Lung (tissue), 11 donors: ENCODE measurements at regions not wholly inside any gene's neighbourhood (a gene's known extent, or its start where the extent isn't known, plus 50 kb on each side); places are given as distances from the start of the nearest gene placed in this dataset.
A peak's percentile ranks its signal among the peaks of the same experiment; 100 is the strongest.

Experiments
- ATAC-seq: fragments of 200-7000 bp; cut with Tn5 transposase; one replicate; pipeline ENCODE4 v1.9.1; 2020; ENCODE audit warnings: moderate number of reproducible peaks; ENCODE audit not compliant: insufficient read depth, low FRiP score
- DNase-seq, 3 donors: peaks; one replicate each; pipeline ENCODE4 v3.0.0-alpha.2; 2013 to 2017
- H3K27ac ChIP-seq, 2 donors: one replicate each; pipeline ENCODE4 v1.5.1; 2013; ENCODE audit warnings: mild to moderate bottlenecking in 2 of 2, moderate library complexity in 2 of 2, control low read depth in 1 of 2, inconsistent platforms in 1 of 2, low read depth in 1 of 2, low read length in 1 of 2
- H3K27me3 ChIP-seq, 3 donors: one replicate each; pipeline ENCODE4 v1.5.1; 2013; ENCODE audit warnings: low read length in 2 of 3; ENCODE audit not compliant: control insufficient read depth in 3 of 3, insufficient read depth in 3 of 3
- H3K36me3 ChIP-seq, 4 donors: one replicate each; pipeline ENCODE4 v1.5.1; 2013; ENCODE audit warnings: low read length in 4 of 4, mild to moderate bottlenecking in 1 of 4, moderate library complexity in 1 of 4; ENCODE audit not compliant: control insufficient read depth in 4 of 4, insufficient read depth in 4 of 4
- H3K4me1 ChIP-seq, 5 donors: one replicate each; pipeline ENCODE4 v1.5.1; 2013; ENCODE audit warnings: low read length in 5 of 5, mild to moderate bottlenecking in 2 of 5, moderate library complexity in 1 of 5; ENCODE audit not compliant: control insufficient read depth in 5 of 5, insufficient read depth in 5 of 5
- H3K4me3 ChIP-seq: one replicate; pipeline ENCODE4 v1.5.1; 2013; ENCODE audit warnings: mild to moderate bottlenecking, control low read depth, moderate library complexity
- H3K9ac ChIP-seq, 2 donors: one replicate each; pipeline ENCODE4 v1.5.1; 2013; ENCODE audit warnings: low read length in 2 of 2, control low read depth in 1 of 2; ENCODE audit not compliant: insufficient read depth in 1 of 2
- H3K9me3 ChIP-seq, 4 donors: one replicate each; pipeline ENCODE4 v1.5.1; 2013; ENCODE audit warnings: low read length in 3 of 4, mild to moderate bottlenecking in 1 of 4, moderate library complexity in 1 of 4; ENCODE audit not compliant: control insufficient read depth in 4 of 4, insufficient read depth in 3 of 4
- WGBS, 2 donors: extraction: QIAGEN DNeasy Blood & Tissue Kit; methylation state at CpG; one replicate each; pipeline ENCODE4 v1.1.7; 2013; 5-methylcytosine and 5-hydroxymethylcytosine counted together
- TF ChIP-seq, protein P1 (sequence below): IDR thresholded peaks from 2 replicates; pipeline ENCODE4 v1.5.1; 2012; ENCODE audit warnings: mild to moderate bottlenecking; ENCODE audit errors: control extremely low read depth, extremely low read depth
- donor health status: control.
- donor health status: control.
- donor health status: Bipolar disorder and iron deficiency.
- donor health status: healthy.
- donor health status: DM: yes; HTN: yes; CAD: no.

DNA sequence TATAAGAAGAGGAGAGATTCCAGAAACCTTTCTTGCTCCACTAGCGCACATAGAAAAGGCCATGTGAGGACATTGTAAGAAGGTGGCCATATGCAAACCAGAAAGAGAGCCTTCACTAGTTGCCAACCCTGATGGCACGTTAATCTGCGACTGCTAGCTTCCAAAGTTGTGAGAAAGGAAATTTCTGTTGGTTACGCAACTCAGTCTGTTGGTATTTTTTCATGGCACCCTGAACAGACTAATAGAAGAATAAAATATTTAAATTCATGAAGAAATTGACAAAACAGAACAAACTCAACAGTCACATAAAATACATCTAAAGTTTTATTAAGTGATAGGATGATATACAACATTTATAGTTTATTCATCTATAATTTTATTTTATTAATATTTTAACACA is 625.9 kb upstream of the NRXN1 start:
- Histone ChIP-seq H3K9me3 (no peaks in the 10 kb centered on the region), H3K4me1 (no peaks in the 10 kb centered on the region), H3K4me3 (no peak overlapping the region), H3K9ac (no peak overlapping the region), H3K27ac (no peak overlapping the region), H3K27me3 (no peaks in the 10 kb centered on the region), H3K36me3 (no peaks in the 10 kb centered on the region)
- no peak for DNase-seq
- 89 to 93% methylated on average over 4 of the region's 4 CpGs for WGBS, 2 donors
- TF ChIP-seq, protein P1, sequence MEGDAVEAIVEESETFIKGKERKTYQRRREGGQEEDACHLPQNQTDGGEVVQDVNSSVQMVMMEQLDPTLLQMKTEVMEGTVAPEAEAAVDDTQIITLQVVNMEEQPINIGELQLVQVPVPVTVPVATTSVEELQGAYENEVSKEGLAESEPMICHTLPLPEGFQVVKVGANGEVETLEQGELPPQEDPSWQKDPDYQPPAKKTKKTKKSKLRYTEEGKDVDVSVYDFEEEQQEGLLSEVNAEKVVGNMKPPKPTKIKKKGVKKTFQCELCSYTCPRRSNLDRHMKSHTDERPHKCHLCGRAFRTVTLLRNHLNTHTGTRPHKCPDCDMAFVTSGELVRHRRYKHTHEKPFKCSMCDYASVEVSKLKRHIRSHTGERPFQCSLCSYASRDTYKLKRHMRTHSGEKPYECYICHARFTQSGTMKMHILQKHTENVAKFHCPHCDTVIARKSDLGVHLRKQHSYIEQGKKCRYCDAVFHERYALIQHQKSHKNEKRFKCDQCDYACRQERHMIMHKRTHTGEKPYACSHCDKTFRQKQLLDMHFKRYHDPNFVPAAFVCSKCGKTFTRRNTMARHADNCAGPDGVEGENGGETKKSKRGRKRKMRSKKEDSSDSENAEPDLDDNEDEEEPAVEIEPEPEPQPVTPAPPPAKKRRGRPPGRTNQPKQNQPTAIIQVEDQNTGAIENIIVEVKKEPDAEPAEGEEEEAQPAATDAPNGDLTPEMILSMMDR = no peak
- ATAC-seq = no peak

DNA sequence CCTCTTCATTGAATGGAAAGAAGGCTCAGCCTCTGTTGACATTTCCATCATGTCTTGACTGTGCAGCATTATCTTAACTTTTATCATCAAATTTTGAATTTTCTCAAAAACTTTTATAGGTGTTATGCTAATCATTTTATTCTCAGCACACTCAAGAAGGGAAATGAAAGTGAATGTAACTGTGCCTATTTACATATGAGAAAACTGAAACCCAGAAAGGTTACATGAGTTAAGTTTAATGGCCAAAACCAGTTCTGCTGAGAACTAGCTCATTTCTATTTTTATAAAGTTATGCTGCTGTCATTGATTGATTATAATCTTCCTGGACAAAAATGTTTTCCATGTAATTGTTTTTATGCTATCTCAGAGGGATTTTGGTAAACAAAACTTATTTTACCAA is 618.8 kb upstream of the NRXN1 start:
- Histone ChIP-seq H3K4me1 (no peaks in the 10 kb centered on the region), H3K36me3 (no peaks in the 10 kb centered on the region), H3K4me3 (no peak overlapping the region), H3K9me3 (no peaks in the 10 kb centered on the region), H3K9ac (no peak overlapping the region), H3K27me3 (no peaks in the 10 kb centered on the region), H3K27ac (no peak overlapping the region)
- ATAC-seq (no peak), DNase-seq (no peak)
- TF ChIP-seq, protein P1 = no peak

DNA sequence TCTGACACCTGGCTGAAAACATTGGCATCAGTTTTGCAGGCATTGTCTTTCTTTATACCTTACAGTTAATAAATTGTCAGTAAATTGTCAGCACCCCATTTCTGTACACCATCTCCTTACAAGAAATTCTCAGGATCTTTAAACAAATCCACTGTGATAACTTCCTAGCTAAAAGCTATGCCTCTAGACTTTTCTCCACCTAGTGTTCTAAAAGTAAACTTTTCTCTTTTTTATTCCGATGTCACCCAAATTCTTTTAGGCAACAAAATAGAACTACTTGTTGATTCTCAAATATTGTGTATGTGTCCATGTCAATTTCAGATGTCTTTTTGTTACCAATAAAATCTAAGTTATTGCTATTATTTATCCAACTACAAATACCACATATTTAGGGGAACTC is 617.4 kb upstream of the NRXN1 start:
- Histone ChIP-seq H3K36me3 (no peaks in the 10 kb centered on the region), H3K9me3 (no peaks in the 10 kb centered on the region), H3K27ac (no peak overlapping the region), H3K4me3 (no peak overlapping the region), H3K27me3 (no peaks in the 10 kb centered on the region), H3K4me1 (no peaks in the 10 kb centered on the region), H3K9ac (no peak overlapping the region)
- DNase-seq (no peak), ATAC-seq (no peak)
- TF ChIP-seq, protein P1 = no peak
- WGBS, 2 donors = 87 to 98% methylated on average over 1 of the region's 1 CpG

DNA sequence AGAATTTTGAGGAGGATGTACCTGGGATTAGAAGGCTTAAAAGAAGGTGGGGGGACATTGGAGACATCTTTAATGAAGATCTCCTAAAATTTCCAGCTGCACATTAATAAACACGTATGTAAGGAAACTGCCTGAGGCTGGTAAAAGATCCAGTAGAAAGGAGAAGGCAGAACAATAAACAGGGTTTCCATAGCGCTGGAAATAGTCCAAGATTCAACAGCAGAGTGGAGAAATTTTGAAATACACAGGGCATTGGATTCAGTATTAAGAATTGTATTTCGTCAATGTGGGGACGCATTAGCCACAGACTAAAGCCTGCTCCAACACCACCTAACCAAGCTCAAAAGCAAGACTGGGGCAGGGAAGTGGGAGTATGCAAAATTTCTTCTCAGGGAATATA is 606.9 kb upstream of the NRXN1 start:
- 74 to 81% methylated on average over 4 of the region's 4 CpGs for WGBS, 2 donors

More for the DNA sequence above, 606.9 kb upstream of the NRXN1 start:
- Histone ChIP-seq H3K27me3 (no peaks in the 10 kb centered on the region), H3K4me3 (no peak overlapping the region), H3K27ac (no peak overlapping the region), H3K36me3 (no peaks in the 10 kb centered on the region), H3K9ac (no peak overlapping the region), H3K9me3 (no peaks in the 10 kb centered on the region), H3K4me1 (no peaks in the 10 kb centered on the region)
- DNase-seq (peak in 2 of 3 donors; percentile 2 to 47), ATAC-seq (no peak)
- TF ChIP-seq, protein P1 = no peak
